ENCODE measurements at regions not wholly inside any gene's neighbourhood (a gene's known extent, or its start where the extent isn't known, plus 50 kb on each side); places are given as distances from the start of the nearest gene placed in this dataset.

GRCh38 chr10:130519791-130520190 lies 383.6 kb downstream of the GLRX3 start:
- no peak for DNase-seq

DNA sequence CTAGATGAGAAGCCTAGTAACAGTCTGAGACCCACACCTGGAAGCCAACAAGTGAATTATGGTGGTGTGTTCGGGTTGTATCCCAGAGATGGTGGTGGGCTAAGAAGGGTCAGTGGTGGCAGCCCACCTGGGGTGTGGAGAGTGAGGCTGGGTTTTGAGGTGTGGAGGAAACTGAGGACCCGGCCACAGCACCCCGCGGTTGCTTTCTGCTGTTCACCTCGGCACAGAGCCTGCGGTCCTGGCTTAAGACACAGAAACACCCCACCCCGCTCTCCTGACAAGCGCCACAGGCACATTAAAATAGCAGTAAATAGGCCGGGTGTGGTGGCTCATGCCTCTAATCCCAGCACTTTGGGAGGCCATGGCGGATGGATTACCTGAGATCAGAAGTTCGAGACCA lies 395.1 kb downstream of the GLRX3 start:
- no peak for DNase-seq

DNA sequence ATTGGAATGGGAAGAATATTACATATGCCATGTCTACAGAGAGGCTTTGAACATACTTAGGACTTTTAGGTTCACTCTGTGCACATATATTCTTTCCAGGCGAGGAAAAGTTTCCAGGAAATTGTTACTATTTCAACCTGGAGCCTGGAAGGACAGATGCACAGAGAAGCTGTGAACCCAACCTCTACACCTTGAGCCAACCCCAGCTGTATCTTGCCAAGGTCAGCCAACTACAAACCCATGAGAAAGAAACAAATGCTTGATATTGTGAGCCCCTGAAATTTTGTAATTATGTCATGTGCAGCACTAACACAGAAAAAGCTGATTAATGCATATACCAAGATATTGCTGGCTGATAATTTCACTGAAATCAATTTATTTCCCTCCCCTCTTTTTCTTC lies 404.9 kb downstream of the GLRX3 start:
- DNase-seq: no peak

- DNase-seq: no peak
Observed at GRCh38 chr10:130542761-130543160, 406.6 kb downstream of the GLRX3 start.

- DNase-seq: no peak
Observed at GRCh38 chr10:130543794-130544193, 407.6 kb downstream of the GLRX3 start.

DNA sequence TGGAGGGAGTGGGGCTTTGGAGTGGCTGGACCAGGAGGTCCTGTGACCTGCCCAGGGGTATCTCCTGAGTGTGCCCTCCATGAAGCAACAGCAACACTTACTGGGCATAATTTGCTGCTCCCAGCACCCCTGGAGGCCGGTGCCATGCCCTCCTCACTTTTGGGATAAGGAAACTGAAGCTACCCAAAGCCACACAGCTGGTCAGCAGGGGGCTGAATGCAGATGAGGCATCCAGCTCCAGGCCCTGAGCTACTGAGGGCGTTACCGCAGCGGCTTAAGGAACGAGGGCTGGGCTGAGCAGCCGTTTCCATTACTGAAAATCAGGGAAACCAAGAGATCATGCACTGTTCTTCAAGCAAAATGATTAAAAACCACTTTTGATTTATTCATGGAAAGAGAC lies 408.9 kb downstream of the GLRX3 start:
- no peak for DNase-seq

DNA sequence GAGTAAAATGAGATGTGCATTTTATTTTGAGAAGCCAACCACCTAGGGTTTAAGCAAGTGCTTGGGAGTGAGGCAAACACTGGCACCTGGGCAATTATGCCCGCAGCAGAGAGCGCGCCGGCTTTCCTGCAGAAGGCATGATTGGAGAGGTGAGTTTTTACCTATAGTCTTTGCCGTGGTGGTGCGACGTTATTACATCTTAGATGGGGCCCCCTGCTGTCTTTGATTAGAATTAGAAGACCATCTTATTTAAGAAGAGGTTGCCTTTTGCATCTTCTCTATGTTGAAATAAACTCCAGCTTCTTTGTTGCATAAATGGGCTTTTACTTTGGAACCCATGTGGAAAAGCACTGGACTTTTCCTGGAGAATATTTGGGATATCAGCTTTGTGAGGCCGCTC lies 409.5 kb downstream of the GLRX3 start:
- no peak for DNase-seq

DNA sequence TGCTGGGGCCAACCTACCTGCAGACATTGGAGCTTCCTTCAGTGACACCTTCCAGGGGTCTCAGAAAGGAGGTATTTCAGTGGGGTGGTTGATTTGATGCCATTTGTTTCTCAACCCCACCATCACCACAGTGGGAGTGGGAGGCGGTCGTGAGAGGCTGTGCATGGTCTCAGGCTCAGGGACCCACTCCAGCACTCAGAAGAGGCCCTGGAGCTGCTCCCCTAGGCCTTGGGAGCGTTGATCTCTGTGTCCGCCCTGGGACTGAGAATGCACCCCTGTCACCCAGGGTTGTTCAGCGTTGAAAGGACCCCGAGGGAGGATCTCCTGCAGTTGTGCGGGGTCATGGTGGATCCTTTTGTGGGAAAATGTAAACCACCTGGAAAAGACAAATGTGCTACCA lies 410.6 kb downstream of the GLRX3 start:
- DNase-seq: no peak

DNA sequence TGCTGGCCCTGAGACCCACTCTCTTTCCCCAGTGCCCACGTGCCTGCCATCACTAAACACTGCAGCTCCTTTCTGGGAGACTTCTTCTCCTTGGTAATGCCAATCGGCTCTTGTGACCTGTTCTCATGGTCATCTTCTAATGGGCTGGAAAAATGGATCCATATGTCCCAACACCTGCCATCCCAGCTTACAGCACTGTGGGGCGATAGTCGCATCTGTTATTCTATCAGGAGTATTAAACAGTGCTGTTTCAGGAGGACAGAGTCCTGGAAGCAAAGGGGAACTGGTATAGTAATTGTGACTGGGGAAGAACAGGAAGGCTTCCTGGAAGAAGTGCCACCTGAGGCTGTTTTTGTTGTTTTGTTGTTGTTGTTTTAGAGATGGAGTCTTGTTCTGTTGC lies 411.2 kb downstream of the GLRX3 start:
- no peak for DNase-seq

DNA sequence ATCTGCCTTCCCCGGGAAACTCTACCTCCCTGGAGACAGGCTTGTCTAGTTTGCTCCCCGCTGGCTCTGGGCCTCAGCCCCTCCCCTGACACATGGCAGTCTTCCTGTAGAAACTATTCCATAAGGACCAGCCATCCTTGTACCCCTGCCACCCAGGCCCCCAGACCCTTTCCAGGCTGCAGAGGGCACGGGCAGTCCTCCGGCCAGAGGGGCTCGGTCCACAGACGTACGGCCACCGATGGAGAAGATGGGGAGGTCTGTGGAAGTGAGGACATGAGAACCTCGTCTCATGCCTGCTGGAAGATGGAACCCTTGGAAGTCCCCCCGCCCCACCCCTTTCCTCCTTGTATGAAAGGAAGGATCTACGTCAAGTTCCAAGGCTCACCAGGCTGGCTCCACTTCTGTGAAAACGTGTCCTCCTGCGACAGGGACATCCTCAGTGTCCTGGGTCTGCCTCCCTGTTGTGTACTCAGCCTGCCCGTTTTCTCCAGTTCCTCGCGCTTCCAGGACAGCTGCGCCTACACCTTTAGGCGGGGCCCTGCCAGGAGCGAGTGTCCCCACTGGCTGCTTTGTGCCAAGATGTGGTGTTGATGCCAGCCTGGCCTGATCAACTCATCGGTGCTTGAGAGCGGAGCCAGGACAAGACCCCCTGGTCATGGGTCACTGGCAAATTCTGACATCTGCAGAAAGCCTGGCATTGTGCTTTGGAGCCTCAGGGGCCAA lies 414.9 kb downstream of the GLRX3 start:
- DNase-seq: no peak

GRCh38 chr10:130551676-130552075 lies 415.5 kb downstream of the GLRX3 start:
- no peak for DNase-seq

- no peak for DNase-seq
Observed at GRCh38 chr10:130553826-130554225, 417.6 kb downstream of the GLRX3 start.

DNA sequence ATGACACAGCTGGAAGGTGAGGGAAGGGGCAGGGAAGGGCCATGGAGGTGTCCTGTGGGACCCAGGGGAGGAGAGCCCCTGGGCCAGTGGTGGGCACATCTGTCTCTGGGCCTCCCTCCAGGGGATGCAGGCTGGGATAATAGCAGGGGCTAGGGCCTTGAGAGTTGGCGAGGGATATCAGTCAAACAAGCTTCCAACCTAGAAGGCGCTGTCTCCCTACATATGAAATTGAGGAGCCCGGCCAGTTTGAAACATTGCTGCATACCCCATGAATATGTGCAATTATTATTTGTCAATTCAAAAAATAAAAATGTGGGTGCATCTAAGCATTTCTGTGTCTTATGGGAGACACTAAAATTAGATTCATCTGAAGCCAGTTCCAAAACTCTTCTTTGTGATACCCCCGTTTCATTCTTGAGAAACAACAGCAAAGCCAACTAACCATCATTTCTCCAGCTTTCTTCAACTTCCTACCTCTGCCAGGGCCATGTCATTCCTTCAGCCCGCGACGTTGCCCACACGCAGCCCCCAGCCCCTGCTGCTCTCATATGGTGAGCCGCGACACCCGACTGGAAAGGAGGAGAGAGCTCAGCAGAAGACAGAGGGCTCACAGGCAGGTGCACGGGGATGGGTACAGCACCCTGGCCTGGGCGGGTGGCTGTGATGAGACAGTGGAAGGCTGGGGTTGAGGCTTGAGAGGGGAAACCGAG lies 418.7 kb downstream of the GLRX3 start:
- DNase-seq: no peak

DNA sequence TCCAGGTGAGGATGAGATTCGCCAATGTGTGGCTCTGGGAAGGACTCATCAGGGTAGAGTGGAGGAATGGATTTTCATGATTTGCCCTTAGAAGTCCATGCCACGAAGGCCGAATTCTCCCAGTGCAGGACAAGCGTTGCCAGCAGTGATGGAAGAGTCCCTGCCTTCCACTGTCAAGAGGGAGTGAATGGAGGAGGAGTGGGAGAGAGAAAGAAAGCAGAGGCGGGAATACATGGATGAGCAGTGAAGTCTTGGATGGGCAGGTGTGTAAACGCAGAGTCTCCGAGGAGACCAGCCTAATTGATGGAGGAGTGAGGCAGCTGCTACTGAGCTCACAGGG lies 419.2 kb downstream of the GLRX3 start:
- no peak for DNase-seq

DNA sequence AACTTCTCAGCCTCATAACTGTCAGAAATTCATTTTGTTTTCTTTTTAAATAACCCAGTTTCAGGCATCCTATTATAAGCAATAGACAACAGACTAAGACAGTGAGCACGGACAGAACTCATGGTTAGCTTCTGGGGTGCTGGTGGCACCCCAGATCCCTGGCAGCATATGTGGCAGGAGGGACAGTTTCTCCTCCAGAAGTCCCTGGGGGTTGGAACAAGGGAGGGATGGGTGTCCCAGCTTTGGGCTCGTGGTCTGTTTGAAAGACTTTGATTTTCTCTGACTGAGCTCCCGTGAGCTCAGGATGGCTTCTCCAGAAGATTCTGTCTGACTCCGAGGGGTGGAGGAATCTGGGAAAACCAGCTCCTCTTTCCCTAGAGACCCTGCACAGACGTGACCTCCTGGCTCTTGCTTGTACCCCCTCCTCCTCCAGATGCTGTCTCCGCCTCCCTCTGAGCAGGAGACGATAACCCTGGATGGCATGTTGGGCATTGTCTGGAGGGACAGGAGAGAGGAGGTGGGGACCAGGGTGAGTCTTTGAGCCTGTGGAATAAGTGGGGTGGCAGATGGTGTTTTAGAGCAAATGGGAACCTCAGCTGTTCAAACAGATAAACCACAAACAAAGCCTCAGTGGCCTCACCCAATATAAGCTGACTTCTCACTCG lies 421.1 kb downstream of the GLRX3 start:
- no peak for DNase-seq

- DNase-seq: no peak
Observed at GRCh38 chr10:130558746-130559546, 422.8 kb downstream of the GLRX3 start.

- no peak for DNase-seq
Observed at GRCh38 chr10:130559547-130559880, 423.3 kb downstream of the GLRX3 start.

- DNase-seq: no peak
Observed at GRCh38 chr10:130560116-130560515, 423.9 kb downstream of the GLRX3 start.

DNA sequence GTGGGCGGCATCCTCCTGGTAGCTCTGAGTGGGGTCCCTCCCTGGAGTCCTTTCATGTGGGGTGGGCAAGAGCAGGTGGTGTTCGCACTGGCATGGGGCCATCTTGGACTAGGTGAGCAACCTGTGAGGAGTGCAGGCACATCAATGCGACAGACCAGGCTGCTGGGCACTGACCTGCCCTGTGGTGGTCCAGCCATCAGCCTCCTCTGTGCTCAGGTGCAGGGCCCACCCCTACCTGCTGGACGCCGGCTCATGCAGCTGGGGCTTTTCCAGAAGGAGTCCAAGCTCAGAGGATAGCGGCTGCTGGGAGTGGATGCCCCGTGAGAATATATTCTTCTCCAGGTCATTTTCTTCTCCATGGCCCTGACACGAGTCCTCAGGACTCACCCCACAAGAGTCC lies 424.4 kb downstream of the GLRX3 start:
- no peak for DNase-seq

DNA sequence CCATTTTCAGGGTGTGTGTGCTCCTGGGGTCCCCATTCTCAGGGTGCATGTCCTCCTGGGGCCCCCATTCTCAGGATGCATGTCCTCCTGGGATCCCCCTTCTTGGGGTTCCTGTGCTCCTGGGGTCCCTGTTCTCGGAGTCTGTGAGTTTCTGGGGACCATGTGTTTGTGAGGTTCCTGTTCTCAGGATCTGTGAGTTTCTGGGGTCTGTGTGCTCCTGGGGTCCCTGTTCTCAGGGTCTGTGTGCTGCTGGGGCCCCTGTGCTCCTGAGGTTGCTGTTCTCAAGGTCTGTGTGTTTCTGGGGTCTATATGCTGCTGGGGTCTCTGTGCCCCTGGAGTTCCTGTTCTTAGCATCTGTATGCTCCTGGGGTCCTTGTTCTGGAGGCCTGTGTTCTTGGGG lies 425.5 kb downstream of the GLRX3 start:
- DNase-seq: no peak

GRCh38 chr10:130567011-130567410 lies 430.8 kb downstream of the GLRX3 start:
- no peak for DNase-seq

- no peak for DNase-seq
Observed at GRCh38 chr10:130567436-130567835, 431.2 kb downstream of the GLRX3 start.

- DNase-seq: no peak
Observed at GRCh38 chr10:130568246-130568645, 432.1 kb downstream of the GLRX3 start.

- no peak for DNase-seq
Observed at GRCh38 chr10:130570074-130570473, 433.9 kb downstream of the GLRX3 start.
